Rectal smooth muscle tissue (tissue), 1 donor: ENCODE measurements at regions not wholly inside any gene's neighbourhood (a gene's known extent, or its start where the extent isn't known, plus 50 kb on each side); places are given as distances from the start of the nearest gene placed in this dataset.

ENCODE experiments used
- H3K27ac ChIP-seq: one replicate; pipeline ENCODE4 v1.7.0; 2013; ENCODE audit warnings: low read depth, low read length, inconsistent platforms
- H3K27me3 ChIP-seq: one replicate; pipeline ENCODE4 v1.7.0; 2013; ENCODE audit warnings: low read length; ENCODE audit not compliant: control insufficient read depth, insufficient read depth
- H3K36me3 ChIP-seq: one replicate; pipeline ENCODE4 v1.7.0; 2013; ENCODE audit warnings: low read length; ENCODE audit not compliant: control insufficient read depth, insufficient read depth
- H3K4me1 ChIP-seq: one replicate; pipeline ENCODE4 v1.7.0; 2013; ENCODE audit warnings: low read length; ENCODE audit not compliant: control insufficient read depth, insufficient read depth
- H3K4me3 ChIP-seq: one replicate; pipeline ENCODE4 v1.7.0; 2013; ENCODE audit warnings: low read length
- H3K9ac ChIP-seq: one replicate; pipeline ENCODE4 v1.7.0; 2013; ENCODE audit warnings: low read length

DNA sequence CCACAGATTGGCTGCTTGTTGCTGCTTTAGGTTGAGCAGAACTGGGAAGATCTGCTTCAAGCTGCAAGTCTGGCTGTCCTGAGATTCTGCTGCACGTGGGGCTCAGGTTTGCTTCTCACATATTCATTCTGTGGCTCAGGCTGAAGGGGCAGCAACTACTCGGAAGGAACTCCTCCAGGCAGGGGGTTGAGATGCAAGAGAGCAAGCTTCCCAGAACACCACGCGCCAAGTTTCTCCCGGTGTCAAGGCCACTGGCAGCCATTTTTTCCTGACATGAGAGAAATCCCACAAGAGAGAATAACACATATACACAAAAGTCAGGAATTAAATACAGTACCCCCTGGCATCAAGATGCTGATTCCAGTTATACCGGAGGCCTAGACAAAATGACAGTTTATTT, 887.6 kb upstream of the SLC10A2 start:
- Histone ChIP-seq H3K27me3 (no peaks in the 10 kb centered on the region), H3K36me3 (no peaks in the 10 kb centered on the region)

DNA sequence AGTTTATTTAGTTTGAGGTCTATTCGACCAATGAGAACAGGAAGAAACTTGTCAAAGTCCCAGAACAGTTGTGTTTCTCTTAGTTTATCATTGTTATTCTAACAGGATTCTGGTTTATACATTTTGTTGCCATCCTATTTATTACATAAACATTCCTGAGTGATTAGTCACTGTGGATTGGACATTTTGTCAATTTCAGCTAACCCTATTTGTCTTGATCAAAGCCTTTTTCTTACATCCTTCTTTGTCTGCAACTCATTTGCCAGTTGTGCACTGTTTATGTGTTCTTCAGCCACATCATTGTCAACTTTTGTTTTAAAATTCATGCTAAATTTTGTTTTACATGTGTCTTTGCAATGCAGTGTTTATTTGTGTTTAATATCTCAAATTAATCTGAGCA, 886.0 kb upstream of the SLC10A2 start:
- Histone ChIP-seq H3K4me1 (no peaks in the 10 kb centered on the region), H3K9ac (no peak overlapping the region), H3K27me3 (no peaks in the 10 kb centered on the region), H3K36me3 (no peaks in the 10 kb centered on the region), H3K27ac (no peak overlapping the region), H3K4me3 (no peak overlapping the region)

More for the DNA sequence above, 887.6 kb upstream of the SLC10A2 start:
- Histone ChIP-seq H3K4me1 (no peaks in the 10 kb centered on the region), H3K4me3 (no peak overlapping the region), H3K27ac (no peak overlapping the region), H3K9ac (no peak overlapping the region)

DNA sequence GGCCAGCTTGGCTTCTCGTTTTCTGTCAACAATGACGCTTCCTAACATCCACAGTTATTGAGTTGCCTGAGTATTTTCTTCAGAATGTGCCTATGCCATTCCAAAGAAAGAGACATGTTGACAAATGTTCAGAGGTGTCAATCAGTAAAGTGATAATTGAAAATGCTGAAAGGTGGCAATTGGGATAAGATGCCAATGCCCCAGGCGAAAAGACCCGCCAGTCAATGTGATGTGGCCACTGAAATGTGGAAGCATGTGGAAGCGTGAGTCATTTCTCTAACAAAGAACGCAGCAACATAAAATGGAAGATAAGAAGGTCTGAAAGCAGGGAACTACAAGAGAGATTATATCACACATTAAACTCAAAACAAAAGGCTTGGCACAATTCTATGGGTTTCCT, 882.2 kb upstream of the SLC10A2 start:
- Histone ChIP-seq H3K27ac (no peak overlapping the region), H3K4me1 (no peaks in the 10 kb centered on the region), H3K27me3 (no peaks in the 10 kb centered on the region), H3K4me3 (no peak overlapping the region), H3K9ac (no peak overlapping the region), H3K36me3 (no peaks in the 10 kb centered on the region)

DNA sequence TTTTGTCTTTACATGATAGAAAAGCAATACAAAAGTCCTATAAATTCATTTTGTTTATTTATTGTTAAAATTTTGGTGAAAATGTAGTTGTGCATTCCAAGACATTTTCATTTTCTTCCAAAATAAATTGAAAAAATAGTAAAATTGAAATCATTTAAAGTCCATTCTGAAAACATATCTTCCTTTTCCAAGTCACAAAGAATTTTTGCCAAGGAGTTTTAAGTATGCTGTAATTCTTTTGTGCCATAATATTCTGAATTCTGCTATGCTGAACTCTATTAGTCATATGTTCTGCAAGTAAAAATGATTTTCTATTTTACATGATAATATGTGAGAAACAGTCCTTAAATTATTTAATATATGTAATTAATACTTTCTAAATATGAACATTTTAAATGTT, 879.6 kb upstream of the SLC10A2 start:
- Histone ChIP-seq H3K4me1 (no peaks in the 10 kb centered on the region), H3K9ac (no peak overlapping the region), H3K36me3 (no peaks in the 10 kb centered on the region), H3K27ac (no peak overlapping the region), H3K4me3 (no peak overlapping the region), H3K27me3 (no peaks in the 10 kb centered on the region)

DNA sequence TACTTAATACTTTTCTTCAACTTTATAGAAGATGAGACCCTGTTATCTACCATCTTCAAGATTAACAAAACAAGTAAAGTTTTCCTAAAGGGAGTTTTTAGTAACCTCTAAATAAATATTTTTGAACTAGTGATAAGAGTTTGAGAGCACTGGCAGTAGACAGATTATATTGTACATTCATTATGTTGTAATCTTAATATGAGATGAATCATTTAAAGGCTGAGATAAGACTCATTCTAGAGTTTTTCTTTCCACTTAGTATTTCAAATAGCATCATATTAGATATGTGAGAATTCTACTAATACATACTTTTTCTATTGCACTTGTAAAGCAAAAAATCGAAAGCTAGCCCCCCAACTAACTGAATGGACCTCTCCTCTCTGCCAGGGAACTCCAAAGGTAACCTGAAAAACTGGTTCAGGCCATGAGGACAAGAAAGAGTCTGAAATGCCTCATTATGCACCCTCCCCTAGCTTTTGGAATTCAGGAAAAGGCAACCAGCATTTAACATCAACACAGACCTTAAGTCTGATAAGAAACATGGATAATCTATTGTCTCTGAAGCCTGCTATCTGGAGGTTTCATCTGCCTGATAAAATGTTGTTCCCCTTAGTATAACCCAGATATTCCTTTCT, 875.4 kb upstream of the SLC10A2 start:
- no peaks in the 10 kb centered on the region for H3K36me3 ChIP-seq
- no peak overlapping the region for H3K4me3 ChIP-seq
- H3K27me3 ChIP-seq: no peaks in the 10 kb centered on the region
- no peaks in the 10 kb centered on the region for H3K4me1 ChIP-seq
- H3K9ac ChIP-seq: no peak overlapping the region
- no peak overlapping the region for H3K27ac ChIP-seq

DNA sequence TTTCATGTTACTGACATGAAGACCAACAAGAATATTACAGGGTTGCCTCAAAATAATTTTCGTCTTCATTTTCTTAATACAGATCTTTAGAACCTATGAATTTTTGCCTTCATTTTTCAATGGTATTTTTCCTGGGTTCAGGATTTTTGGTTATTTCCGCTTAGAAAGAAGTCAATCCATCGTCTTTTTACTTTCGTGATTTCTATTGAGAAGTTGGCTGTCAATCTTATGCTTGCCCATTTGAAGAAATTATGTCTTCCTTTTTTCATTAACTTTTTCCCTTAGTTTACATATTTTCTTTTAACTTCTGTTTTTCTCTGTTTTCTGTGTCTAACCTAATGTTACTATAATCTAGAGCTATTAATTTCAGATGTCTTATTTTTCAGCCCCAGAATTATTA, 868.9 kb upstream of the SLC10A2 start:
- no peaks in the 10 kb centered on the region for H3K4me1 ChIP-seq
- no peaks in the 10 kb centered on the region for H3K36me3 ChIP-seq
- H3K9ac ChIP-seq: no peak overlapping the region
- no peak overlapping the region for H3K27ac ChIP-seq
- no peaks in the 10 kb centered on the region for H3K27me3 ChIP-seq
- H3K4me3 ChIP-seq: no peak overlapping the region

DNA sequence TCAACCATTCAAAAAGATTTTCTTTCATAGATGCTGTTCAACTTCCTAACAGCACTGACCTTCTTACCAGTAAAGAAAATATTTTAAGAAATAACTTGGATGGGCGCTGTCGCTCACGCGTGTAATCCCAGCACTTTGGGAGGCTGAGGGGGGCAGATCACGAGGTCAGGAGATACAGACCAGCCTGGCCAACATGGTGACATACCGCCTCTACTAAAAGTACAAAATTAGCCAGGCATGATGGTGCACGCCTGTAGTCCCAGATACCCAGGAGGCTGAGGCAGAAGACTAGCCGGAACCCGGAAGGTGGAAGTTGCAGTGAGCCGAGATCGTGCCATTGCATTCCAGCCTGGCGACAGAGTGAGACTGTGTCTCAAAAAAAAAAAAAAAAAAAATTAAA, 865.7 kb upstream of the SLC10A2 start:
- H3K27ac ChIP-seq: no peak overlapping the region
- no peaks in the 10 kb centered on the region for H3K36me3 ChIP-seq
- no peaks in the 10 kb centered on the region for H3K27me3 ChIP-seq
- H3K4me3 ChIP-seq: no peak overlapping the region
- H3K4me1 ChIP-seq: no peaks in the 10 kb centered on the region
- H3K9ac ChIP-seq: no peak overlapping the region

DNA sequence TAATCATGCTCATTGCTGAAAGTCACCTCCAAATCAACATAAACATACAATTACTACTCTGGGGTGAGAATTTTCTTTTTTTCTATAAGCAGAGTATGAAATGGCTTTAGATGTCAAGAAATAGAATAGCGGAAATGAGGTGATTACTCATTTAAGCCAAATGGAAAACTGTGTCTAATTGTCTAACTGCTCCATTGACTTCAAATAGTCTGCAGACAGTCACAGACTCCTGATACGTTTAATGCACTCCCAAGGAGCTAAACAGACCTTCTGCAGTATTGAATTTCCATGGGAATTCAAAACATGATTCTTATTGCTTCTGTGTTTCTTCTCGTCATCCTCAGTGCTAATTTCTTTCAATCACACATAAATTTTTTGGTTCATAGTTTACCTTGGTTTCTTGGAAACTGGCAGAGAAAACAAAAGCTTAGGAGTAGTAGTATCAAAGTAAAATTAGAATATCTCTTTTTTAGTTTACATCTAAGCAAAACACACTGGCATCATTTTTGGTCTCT, 865.2 kb upstream of the SLC10A2 start:
- Histone ChIP-seq H3K36me3 (no peaks in the 10 kb centered on the region), H3K27me3 (no peaks in the 10 kb centered on the region), H3K27ac (no peak overlapping the region), H3K4me1 (no peaks in the 10 kb centered on the region), H3K9ac (no peak overlapping the region), H3K4me3 (no peak overlapping the region)

DNA sequence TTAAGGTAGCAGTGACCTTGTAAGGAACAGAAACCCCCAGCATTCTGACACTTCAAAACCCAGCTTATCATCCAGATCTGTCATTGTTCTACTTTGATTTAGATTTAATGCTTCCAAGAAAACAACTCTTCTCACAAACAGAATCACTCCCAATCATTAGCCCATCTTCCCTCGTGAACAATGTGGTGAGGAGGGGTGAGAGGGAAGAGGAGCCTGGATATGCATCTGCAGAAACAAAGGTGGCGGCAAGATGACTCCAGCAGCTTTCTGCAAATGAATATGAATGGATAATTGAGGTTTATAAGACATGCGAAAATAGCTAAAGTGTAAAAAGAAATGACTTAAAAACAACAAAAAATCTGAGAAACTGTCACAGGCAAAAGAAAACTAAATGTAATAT, 859.9 kb upstream of the SLC10A2 start:
- Histone ChIP-seq H3K27me3 (no peaks in the 10 kb centered on the region), H3K36me3 (no peaks in the 10 kb centered on the region), H3K27ac (no peak overlapping the region), H3K4me1 (no peaks in the 10 kb centered on the region), H3K4me3 (no peak overlapping the region), H3K9ac (no peak overlapping the region)

- no peak overlapping the region for H3K4me3 ChIP-seq
- H3K27me3 ChIP-seq: no peaks in the 10 kb centered on the region
- no peaks in the 10 kb centered on the region for H3K36me3 ChIP-seq
- no peak overlapping the region for H3K9ac ChIP-seq
- no peaks in the 10 kb centered on the region for H3K4me1 ChIP-seq
- H3K27ac ChIP-seq: no peak overlapping the region
These were observed 842.7 kb upstream of the SLC10A2 start for GRCh38 chr13:103908911-103909310.

DNA sequence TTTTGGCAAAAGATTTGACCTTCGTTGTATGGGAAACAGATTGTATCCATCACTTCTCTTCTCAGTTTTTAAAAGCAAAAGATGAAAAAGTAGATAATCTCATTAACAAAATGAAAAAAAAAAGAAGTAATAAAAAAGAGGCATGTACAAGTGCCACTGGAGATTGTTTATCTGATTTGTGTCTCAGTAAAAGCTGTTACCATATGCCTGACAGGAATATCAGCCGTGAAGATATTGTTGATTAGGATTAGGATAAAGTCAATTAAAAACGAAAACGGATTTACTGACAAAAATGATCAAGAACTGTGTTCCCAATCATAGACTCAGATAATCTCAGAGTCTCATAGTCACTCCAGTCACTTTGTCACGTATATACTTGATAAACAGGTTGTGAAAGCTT, 842.1 kb upstream of the SLC10A2 start:
- H3K27ac ChIP-seq: no peak overlapping the region
- H3K27me3 ChIP-seq: no peaks in the 10 kb centered on the region
- no peak overlapping the region for H3K4me3 ChIP-seq
- no peaks in the 10 kb centered on the region for H3K4me1 ChIP-seq
- no peaks in the 10 kb centered on the region for H3K36me3 ChIP-seq
- no peak overlapping the region for H3K9ac ChIP-seq

- no peak overlapping the region for H3K27ac ChIP-seq
- H3K36me3 ChIP-seq: no peaks in the 10 kb centered on the region
- no peak overlapping the region for H3K4me3 ChIP-seq
- no peaks in the 10 kb centered on the region for H3K27me3 ChIP-seq
- no peaks in the 10 kb centered on the region for H3K4me1 ChIP-seq
- H3K9ac ChIP-seq: no peak overlapping the region
These were observed 837.6 kb upstream of the SLC10A2 start for GRCh38 chr13:103903790-103904189.

DNA sequence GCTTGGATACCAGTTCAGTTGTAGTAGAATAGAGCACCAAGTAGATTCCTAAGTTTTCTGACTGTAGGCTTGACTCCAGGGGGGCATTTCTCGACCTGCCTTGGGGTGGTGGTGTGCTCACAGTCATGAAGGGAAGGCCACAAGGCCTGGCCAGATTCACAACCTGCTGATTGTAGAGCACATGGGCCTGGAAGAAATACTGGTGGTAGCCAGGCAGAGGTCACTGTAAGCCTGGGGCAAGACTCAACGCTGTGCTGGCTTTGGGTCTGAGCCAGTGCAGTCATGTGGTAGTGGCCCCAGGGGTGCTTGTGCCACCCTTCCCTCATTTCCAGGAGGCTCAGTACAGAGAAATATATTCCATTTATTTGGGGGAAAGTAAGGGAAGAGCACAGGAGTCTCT, 832.3 kb upstream of the SLC10A2 start:
- no peak overlapping the region for H3K9ac ChIP-seq
- no peaks in the 10 kb centered on the region for H3K27me3 ChIP-seq
- H3K4me1 ChIP-seq: no peaks in the 10 kb centered on the region
- H3K27ac ChIP-seq: no peak overlapping the region
- H3K36me3 ChIP-seq: no peaks in the 10 kb centered on the region
- H3K4me3 ChIP-seq: no peak overlapping the region
